Prostate gland (tissue), 2 donors: ENCODE measurements at regions not wholly inside any gene's neighbourhood (a gene's known extent, or its start where the extent isn't known, plus 50 kb on each side); places are given as distances from the start of the nearest gene placed in this dataset.

Experiments
- CTCF ChIP-seq, 4 experiments: fragments of 200-600 bp in 2 of 4; fragments of 450-650 bp in 2 of 4; sonication (generic) in 2 of 4; IDR thresholded peaks; 1 replicate in 3 of 4; 2 replicates in 1 of 4; pipeline ENCODE4 v1.5.1; 2016 to 2019; ENCODE audit warnings: antibody characterized with exemption in 4 of 4, mild to moderate bottlenecking in 2 of 4, moderate library complexity in 2 of 4
- POLR2A ChIP-seq: fragments of 450-650 bp; IDR thresholded peaks from one replicate; pipeline ENCODE4 v1.6.1; 2016; ENCODE audit warnings: antibody characterized with exemption, mild to moderate bottlenecking

GRCh38 chr10:129253865-129254179 is 213.2 kb upstream of the MGMT start:
- TF ChIP-seq POLR2A (no peak), CTCF (IDR thresholded peaks at IDR 0.05) (no peak)
